H1 (cell line): ENCODE measurements at regions not wholly inside any gene's neighbourhood (a gene's known extent, or its start where the extent isn't known, plus 50 kb on each side); places are given as distances from the start of the nearest gene placed in this dataset.

Source experiments
- CTCF ChIA-PET: fragments of 300-600 bp; sonication (Branson Sonifier 250); formaldehyde crosslinking; loops from one replicate; lab custom pipeline; 2021; ENCODE audit not compliant: partially characterized antibody; lab: Charles Lee
- POLR2A ChIA-PET: fragments of 300-600 bp; sonication (Branson Sonifier 250); formaldehyde crosslinking; loops from one replicate; lab custom pipeline; 2021; ENCODE audit warnings: inconsistent platforms; ENCODE audit not compliant: partially characterized antibody; lab: Charles Lee
- DNase-seq, 2 experiments: peaks; one replicate each; pipeline versions ENCODE4 v3.0.0 to v3.0.0-alpha.2; 2010 to 2022; ENCODE audit warnings: low spot score in 2 of 2, low read depth in 1 of 2, mixed read lengths in 1 of 2
- FAIRE-seq: peaks from 2 replicates; lab custom pipeline; 2011; peaks lifted over from hg19 to GRCh38; lab: Jason Lieb, UNC
- H2AFZ ChIP-seq: 2 replicates; pipeline ENCODE4 v1.8.1; 2012; ENCODE audit warnings: low read length, inconsistent platforms
- H2AK5ac ChIP-seq: 2 replicates; pipeline ENCODE4 v1.6.1; 2013; ENCODE audit warnings: low read depth, low read length
- H2BK120ac ChIP-seq: replicated peaks from 2 replicates; pipeline ENCODE3; 2013; ENCODE audit warnings: low read depth, low read length, inconsistent platforms
- H2BK12ac ChIP-seq: 2 replicates; pipeline ENCODE4 v1.6.1; 2013; ENCODE audit warnings: low read depth, low read length
- H2BK15ac ChIP-seq: 2 replicates; pipeline ENCODE4 v1.6.1; 2013; ENCODE audit warnings: low read length
- H2BK20ac ChIP-seq: 2 replicates; pipeline ENCODE4 v1.6.1; 2013; ENCODE audit warnings: low read length
- H2BK5ac ChIP-seq: 2 replicates; pipeline ENCODE4 v1.6.1; 2013; ENCODE audit warnings: low read depth, low read length
- H3K14ac ChIP-seq: 2 replicates; pipeline ENCODE4 v1.6.1; 2013; ENCODE audit warnings: inconsistent platforms; ENCODE audit not compliant: insufficient read length
- H3K18ac ChIP-seq: 2 replicates; pipeline ENCODE4 v1.6.1; 2013; ENCODE audit warnings: low read length; ENCODE audit errors: extremely low read depth
- H3K23ac ChIP-seq: 2 replicates; pipeline ENCODE4 v1.6.1; 2013; ENCODE audit warnings: inconsistent platforms; ENCODE audit not compliant: insufficient read length
- H3K23me2 ChIP-seq: 2 replicates; pipeline ENCODE4 v1.6.1; 2013; ENCODE audit warnings: low read depth, low read length
- H3K27ac ChIP-seq: 2 replicates; pipeline ENCODE4 v1.6.1; 2011; ENCODE audit warnings: low read depth, low read length, inconsistent platforms
- H3K27me3 ChIP-seq, 4 experiments: replicated peaks in 1 of 4; 1 replicate in 1 of 4; 2 replicates in 3 of 4; pipeline versions ENCODE4 v1.6.1 to v1.8.1; 2011 to 2013; ENCODE audit warnings: low read length in 3 of 4, mild to moderate bottlenecking in 3 of 4, inconsistent platforms in 2 of 4, mixed read lengths in 2 of 4, moderate library complexity in 1 of 4; ENCODE audit not compliant: control insufficient read depth in 3 of 4, insufficient read depth in 3 of 4; ENCODE audit errors: extremely low read depth in 1 of 4
- H3K36me3 ChIP-seq, 4 experiments: 2 replicates each; pipeline versions ENCODE4 v1.6.1 to v1.8.1; 2011 to 2013; ENCODE audit warnings: mild to moderate bottlenecking in 4 of 4, low read length in 3 of 4, moderate library complexity in 2 of 4, control low read depth in 1 of 4, inconsistent platforms in 1 of 4; ENCODE audit not compliant: insufficient read depth in 4 of 4, control insufficient read depth in 2 of 4
- H3K4ac ChIP-seq: replicated peaks from 2 replicates; pipeline ENCODE3; 2013; ENCODE audit warnings: low read length, low read depth, mixed read lengths, inconsistent platforms; ENCODE audit not compliant: insufficient read length
- H3K4me1 ChIP-seq, 4 experiments: replicated peaks in 1 of 4; 1 replicate in 1 of 4; 2 replicates in 3 of 4; pipeline versions ENCODE4 v1.6.1 to v1.8.1; 2011 to 2013; ENCODE audit warnings: low read length in 3 of 4, inconsistent platforms in 2 of 4, mixed read lengths in 1 of 4; ENCODE audit not compliant: insufficient read depth in 4 of 4, control insufficient read depth in 3 of 4
- H3K4me2 ChIP-seq, 2 experiments: 2 replicates each; pipeline versions ENCODE4 v1.6.1 to v1.8.1; 2011 to 2013; ENCODE audit warnings: low read depth in 2 of 2, low read length in 2 of 2, control low read depth in 1 of 2, inconsistent platforms in 1 of 2, mild to moderate bottlenecking in 1 of 2; ENCODE audit not compliant: insufficient read depth in 1 of 2
- H3K4me3 ChIP-seq, 4 experiments: fragments of 200-600, 300-600 bp in 1 of 4; sonication (generic), shearing (Covaris generic), sonication (Bioruptor Twin) in 1 of 4; 2 replicates each; pipeline versions ENCODE4 v1.5.1 to v1.8.1; 2011 to 2016; ENCODE audit warnings: low read length in 4 of 4, low read depth in 3 of 4, control low read depth in 2 of 4, inconsistent platforms in 2 of 4, mild to moderate bottlenecking in 2 of 4, mixed read lengths in 1 of 4, moderate library complexity in 1 of 4; ENCODE audit not compliant: insufficient read depth in 2 of 4; ENCODE audit errors: extremely low read depth in 1 of 4
- H3K56ac ChIP-seq: replicated peaks from 2 replicates; pipeline ENCODE3; 2013; ENCODE audit warnings: low read depth, mild to moderate bottlenecking, mixed read lengths, low read length, inconsistent platforms; ENCODE audit not compliant: insufficient read length
- H3K79me1 ChIP-seq: 2 replicates; pipeline ENCODE4 v1.6.1; 2013; ENCODE audit warnings: low read depth, low read length, control low read depth
- H3K79me2 ChIP-seq, 2 experiments: 2 replicates each; pipeline versions ENCODE4 v1.6.1 to v1.8.1; 2012 to 2013; ENCODE audit warnings: low read length in 2 of 2, mild to moderate bottlenecking in 2 of 2, inconsistent platforms in 1 of 2; ENCODE audit not compliant: insufficient read depth in 2 of 2, control insufficient read depth in 1 of 2
- H3K9ac ChIP-seq, 4 experiments: replicated peaks in 1 of 4; 1 replicate in 1 of 4; 2 replicates in 3 of 4; pipeline versions ENCODE4 v1.6.1 to v1.8.1; 2011 to 2013; ENCODE audit warnings: low read depth in 3 of 4, low read length in 3 of 4, control low read depth in 2 of 4, mild to moderate bottlenecking in 2 of 4, moderate library complexity in 2 of 4, inconsistent platforms in 1 of 4; ENCODE audit errors: extremely low read depth in 1 of 4
- H3K9me3 ChIP-seq, 2 experiments: 2 replicates each; pipeline versions ENCODE4 v1.6.1 to v1.8.1; 2012 to 2013; ENCODE audit warnings: mild to moderate bottlenecking in 2 of 2, moderate library complexity in 2 of 2, control low read depth in 1 of 2, inconsistent platforms in 1 of 2, low read depth in 1 of 2, low read length in 1 of 2, mixed read lengths in 1 of 2; ENCODE audit not compliant: insufficient read depth in 2 of 2
- H4K20me1 ChIP-seq, 2 experiments: replicated peaks in 1 of 2; 2 replicates each; pipeline versions ENCODE3 to v1.8.1; 2011 to 2013; ENCODE audit warnings: inconsistent platforms in 2 of 2, low read length in 2 of 2, mild to moderate bottlenecking in 1 of 2; ENCODE audit not compliant: insufficient read depth in 2 of 2, control insufficient read depth in 1 of 2
- H4K5ac ChIP-seq: 2 replicates; pipeline ENCODE4 v1.6.1; 2013; ENCODE audit warnings: low read length, low read depth, mixed read lengths, inconsistent platforms; ENCODE audit not compliant: insufficient read length
- H4K8ac ChIP-seq: 2 replicates; pipeline ENCODE4 v1.8.0; 2013; ENCODE audit warnings: mild to moderate bottlenecking, moderate library complexity, low read length, inconsistent platforms; ENCODE audit not compliant: insufficient read depth; ENCODE audit errors: extremely low read depth
- H4K91ac ChIP-seq: replicated peaks from 2 replicates; pipeline ENCODE3; 2013; ENCODE audit warnings: low read length, mixed read lengths, inconsistent platforms; ENCODE audit not compliant: insufficient read length
- ATF2 ChIP-seq: IDR thresholded peaks from 2 replicates; pipeline ENCODE4 v1.6.1; 2012; ENCODE audit warnings: low read length, inconsistent platforms
- ATF3 ChIP-seq: IDR thresholded peaks from 2 replicates; pipeline ENCODE4 v1.6.1; 2011; ENCODE audit warnings: low read depth, mild to moderate bottlenecking, low read length; ENCODE audit not compliant: insufficient read depth
- BCL11A ChIP-seq, 2 experiments: IDR thresholded peaks; one replicate each; pipeline ENCODE4 v1.6.1; 2011; ENCODE audit warnings: low read depth in 2 of 2, low read length in 2 of 2, mild to moderate bottlenecking in 2 of 2
- JUND ChIP-seq: IDR thresholded peaks from 2 replicates; pipeline ENCODE4 v1.6.1; 2011; ENCODE audit warnings: mild to moderate bottlenecking, improper control_type of control experiment, low read length
- PHF8 ChIP-seq: fragments of 200-600 bp; sonication (generic); conservative IDR thresholded peaks from 2 replicates; pipeline ENCODE4 v1.7.1; 2012; ENCODE audit warnings: low read depth, mild to moderate bottlenecking, inconsistent platforms, low read length, moderate library complexity
- RBBP5 ChIP-seq: IDR thresholded peaks from 2 replicates; pipeline ENCODE4 v1.7.1; 2012; ENCODE audit warnings: low read depth, mild to moderate bottlenecking, inconsistent platforms, low read length, moderate library complexity, borderline replicate concordance
- RXRA ChIP-seq: IDR thresholded peaks from 2 replicates; pipeline ENCODE4 v1.6.1; 2011; ENCODE audit warnings: low read depth, mild to moderate bottlenecking, low read length, moderate library complexity; ENCODE audit not compliant: insufficient read depth
- SAP30 ChIP-seq: fragments of 300-600 bp; sonication (generic); IDR thresholded peaks from 2 replicates; pipeline ENCODE4 v1.7.1; 2012; ENCODE audit warnings: low read length, moderate library complexity, mild to moderate bottlenecking, inconsistent platforms; ENCODE audit not compliant: insufficient read depth, insufficient replicate concordance
- SIRT6 ChIP-seq: IDR thresholded peaks from one replicate; pipeline ENCODE4 v1.7.1; 2012; ENCODE audit warnings: low read length, inconsistent platforms
- SRF ChIP-seq: IDR thresholded peaks from 2 replicates; pipeline ENCODE4 v1.6.1; 2011; ENCODE audit warnings: mild to moderate bottlenecking, low read depth, low read length, moderate library complexity
- TAF1 ChIP-seq: IDR thresholded peaks from 2 replicates; pipeline ENCODE4 v1.6.1; 2011; ENCODE audit warnings: mild to moderate bottlenecking, low read depth, low read length

GRCh38 chr18:11367351-11367750 lies 218.0 kb upstream of the PIEZO2 start:
- Histone ChIP-seq H2BK20ac (no peak overlapping the region), H3K4me2 (no peak overlapping the region), H4K20me1 (no peaks in the 10 kb centered on the region), H2BK12ac (no peak overlapping the region), H4K91ac (no peak overlapping the region), H3K14ac (no peak overlapping the region), H3K36me3 (no peaks in the 10 kb centered on the region), H3K9ac (no peak overlapping the region), H2BK5ac (no peak overlapping the region), H4K5ac (no peak overlapping the region), H3K4ac (no peak overlapping the region), H3K79me2 (no peaks in the 10 kb centered on the region), H3K23ac (no peak overlapping the region), H3K18ac (no peak overlapping the region), H2BK15ac (no peak overlapping the region), H2AFZ (no peak overlapping the region), H2AK5ac (no peak overlapping the region), H4K8ac (no peak overlapping the region), H3K4me1 (peaks cover 0 to 3% (median under 1%) of the 10 kb centered on the region in 4 experiments; a peak in 1 of 7 replicates), H3K79me1 (no peaks in the 10 kb centered on the region), H3K27ac (no peak overlapping the region), H3K9me3 (no peaks in the 10 kb centered on the region), H2BK120ac (no peak overlapping the region), H3K23me2 (no peaks in the 10 kb centered on the region), H3K4me3 (no peak overlapping the region), H3K27me3 (no peaks in the 10 kb centered on the region), H3K56ac (no peak overlapping the region)
- ChIA-PET POLR2A (no interaction called here), CTCF (no interaction called here)
- DNase-seq (no peak), FAIRE-seq (no peak)
- TF ChIP-seq JUND (no peak), BCL11A (IDR thresholded peaks at IDR 0.05; ENCODE audit: low read depth in 2 of 2, low read length in 2 of 2) (no peak), SAP30 (no peak), ATF2 (no peak), ATF3 (no peak), RXRA (no peak), TAF1 (no peak), PHF8 (no peak), SRF (no peak), SIRT6 (no peak), RBBP5 (no peak)
